ENCODE measurements at regions not wholly inside any gene's neighbourhood (a gene's known extent, or its start where the extent isn't known, plus 50 kb on each side); places are given as distances from the start of the nearest gene placed in this dataset.

DNA sequence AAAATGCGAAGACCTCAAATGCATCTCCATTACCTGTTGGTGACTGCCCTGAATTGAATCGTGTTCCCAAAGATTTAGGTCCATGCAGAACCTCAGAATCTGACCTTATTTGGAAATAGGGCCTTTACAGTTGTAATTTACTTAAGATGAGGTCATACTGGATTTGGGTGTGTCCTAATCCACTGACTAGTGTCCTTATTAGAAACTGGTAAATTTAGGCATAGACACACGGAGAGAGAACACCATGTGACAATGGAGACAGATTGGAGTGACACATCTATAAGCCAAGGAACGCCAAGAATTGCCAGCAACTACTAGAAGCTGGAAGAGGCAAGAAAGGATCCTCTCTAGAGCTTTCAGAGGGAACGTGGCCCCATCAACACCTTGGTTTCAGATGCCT is 203.1 kb downstream of the SMAD2 start:
- no peak for DNase-seq

More for the DNA sequence above, 203.1 kb downstream of the SMAD2 start:
- POLR2A ChIA-PET (ENCODE audit: unreplicated experiment): no interaction called here
- in situ Hi-C loops (cut with MboI; ENCODE audit: low sequenced_read_pairs) (no loop called here), intact Hi-C loops (cut with micrococcal nuclease) (no loop called here), dilution Hi-C loops (cut with HindIII; ENCODE audit: low sequenced_read_pairs, unreplicated experiment) (no loop called here)
- H2BK15ac ChIP-seq (ENCODE audit: low read depth, low read length): no peak overlapping the region
- no peaks in the 10 kb centered on the region for H3K9me1 ChIP-seq (ENCODE audit: insufficient read depth, low read length)
- no peak for ATAC-seq (ENCODE audit: low read depth)
- no peak overlapping the region for H4K5ac ChIP-seq (ENCODE audit: low read depth, low read length)
- H3K79me1 ChIP-seq (ENCODE audit: low read depth in 1 of 2, low read length in 2 of 2): no peaks in the 10 kb centered on the region
- H2AK5ac ChIP-seq (ENCODE audit: low read depth, low read length): no peak overlapping the region
- no peak overlapping the region for H2AFZ ChIP-seq (replicated peaks; ENCODE audit: low read length, poor library complexity)
- no peak overlapping the region for H3K4ac ChIP-seq (ENCODE audit: low read depth, low read length)
- TF ChIP-seq CTCF (conservative IDR thresholded peaks at IDR 0.05; ENCODE audit: low read depth, low read length) (no peak), USF2 (IDR thresholded peaks at IDR 0.05; ENCODE audit: low read depth, low read length) (no peak), ELK1 (IDR thresholded peaks at IDR 0.05; ENCODE audit: borderline replicate concordance, low read depth, low read length) (no peak), SMC3 (IDR thresholded peaks at IDR 0.05; ENCODE audit: low read depth, low read length) (no peak), BHLHE40 (IDR thresholded peaks at IDR 0.05; ENCODE audit: low read depth, low read length) (no peak), FOS (IDR thresholded peaks at IDR 0.05; ENCODE audit: low read depth, low read length) (no peak), POLR2A (IDR thresholded peaks at IDR 0.05; ENCODE audit: low read depth, low read length) (no peak), CHD1 (IDR thresholded peaks at IDR 0.05; ENCODE audit: low read depth, low read length) (no peak), RFX5 (IDR thresholded peaks at IDR 0.05; ENCODE audit: low read depth, low read length) (no peak), MXI1 (IDR thresholded peaks at IDR 0.05; ENCODE audit: borderline replicate concordance, low read depth, low read length) (no peak), RAD21 (IDR thresholded peaks at IDR 0.05; ENCODE audit: low read length) (no peak)
- H2AK9ac ChIP-seq (replicated peaks; ENCODE audit: low read depth, low read length, poor library complexity): no peak overlapping the region
- no peak overlapping the region for H2BK120ac ChIP-seq (ENCODE audit: low read depth, low read length)
- CTCF ChIA-PET: no interaction called here
- no peak overlapping the region for H3K56ac ChIP-seq (ENCODE audit: extremely low read depth, insufficient read depth, low read length)
- no peak overlapping the region for H4K91ac ChIP-seq (ENCODE audit: insufficient read depth, low read depth, low read length)
- no peak overlapping the region for H3K27ac ChIP-seq (ENCODE audit: insufficient read depth, low read length)
- no peak overlapping the region for H3K23ac ChIP-seq (ENCODE audit: low read depth, low read length)
- no peak overlapping the region for H3K4me3 ChIP-seq (ENCODE audit: insufficient read depth, low read depth, low read length)
- H4K20me1 ChIP-seq (ENCODE audit: insufficient read depth, low read length): no peaks in the 10 kb centered on the region
- no peaks in the 10 kb centered on the region for H3K36me3 ChIP-seq (ENCODE audit: control insufficient read depth, insufficient read depth, low read length)
- no peaks in the 10 kb centered on the region for H3K9me3 ChIP-seq (ENCODE audit: control insufficient read depth, insufficient read depth, low read length)
- no peak overlapping the region for H2BK5ac ChIP-seq (ENCODE audit: low read depth, low read length, poor library complexity, severe bottlenecking)
- no peak overlapping the region for H2BK20ac ChIP-seq (ENCODE audit: low read depth, low read length)
- H3K4me2 ChIP-seq (ENCODE audit: low read depth, low read length): no peak overlapping the region
- 100% methylated on average over 1 of the region's 5 CpGs; no CpG with 5 or more reads in 1 of the 2 experiments for WGBS, 2 experiments (ENCODE audit: extremely low coverage in 2 of 2, insufficient read length in 1 of 2)
- no peak overlapping the region for H3K14ac ChIP-seq (replicated peaks; ENCODE audit: low read depth, low read length)
- BruUV-seq (replicated peaks): no TSS peak
- no peaks in the 10 kb centered on the region for H3K4me1 ChIP-seq (ENCODE audit: control insufficient read depth, insufficient read depth, low read length)
- no peak overlapping the region for H3K18ac ChIP-seq (ENCODE audit: low read depth, low read length)
- H4K8ac ChIP-seq (ENCODE audit: low read depth in 2 of 2, low read length in 2 of 2): no peak overlapping the region
- H3K27me3 ChIP-seq (ENCODE audit: control insufficient read depth, insufficient read depth, low read length): no peaks in the 10 kb centered on the region
- no peak overlapping the region for H3K9ac ChIP-seq (ENCODE audit: low read depth, low read length)
